Neutrophil (primary cell): ENCODE measurements at regions not wholly inside any gene's neighbourhood (a gene's known extent, or its start where the extent isn't known, plus 50 kb on each side); places are given as distances from the start of the nearest gene placed in this dataset.

Experiments used
- H3K27ac ChIP-seq: fragments of 200-600 bp; sonication (generic); 2 replicates; pipeline ENCODE4 v1.5.1; 2016; ENCODE audit warnings: mild to moderate bottlenecking, moderate library complexity
- H3K27me3 ChIP-seq: fragments of 200-600 bp; sonication (generic); 2 replicates; pipeline ENCODE4 v1.6.0; 2016; ENCODE audit warnings: mild to moderate bottlenecking
- H3K36me3 ChIP-seq: fragments of 200-600 bp; sonication (generic); 2 replicates; pipeline ENCODE4 v1.5.1; 2017
- H3K4me1 ChIP-seq, 2 experiments: fragments of 200-600 bp in 1 of 2; sonication (generic) in 1 of 2; 1 replicate in 1 of 2; 2 replicates in 1 of 2; pipeline versions ENCODE4 v1.5.1 to v1.6.1; 2013 to 2016; ENCODE audit warnings: low read depth in 1 of 2, low read length in 1 of 2, mild to moderate bottlenecking in 1 of 2, moderate library complexity in 1 of 2; ENCODE audit not compliant: control insufficient read depth in 1 of 2, insufficient read depth in 1 of 2
- H3K4me3 ChIP-seq, 2 experiments: fragments of 200-600 bp in 1 of 2; sonication (generic) in 1 of 2; 1 replicate in 1 of 2; 2 replicates in 1 of 2; pipeline ENCODE4 v1.5.1; 2013 to 2016; ENCODE audit warnings: low read depth in 1 of 2, low read length in 1 of 2, mild to moderate bottlenecking in 1 of 2, moderate library complexity in 1 of 2
- H3K9me3 ChIP-seq: fragments of 200-600 bp; sonication (generic); 2 replicates; pipeline ENCODE4 v1.5.1; 2016
- TF ChIP-seq, protein P1 (sequence below): fragments of 200-600 bp; sonication (generic); IDR thresholded peaks from 2 replicates; pipeline ENCODE4 v1.5.1; 2016; ENCODE audit warnings: antibody characterized with exemption

GRCh38 chr6:141290941-141291721 is 841.6 kb upstream of the GJE1 start:
- TF ChIP-seq, protein P1, sequence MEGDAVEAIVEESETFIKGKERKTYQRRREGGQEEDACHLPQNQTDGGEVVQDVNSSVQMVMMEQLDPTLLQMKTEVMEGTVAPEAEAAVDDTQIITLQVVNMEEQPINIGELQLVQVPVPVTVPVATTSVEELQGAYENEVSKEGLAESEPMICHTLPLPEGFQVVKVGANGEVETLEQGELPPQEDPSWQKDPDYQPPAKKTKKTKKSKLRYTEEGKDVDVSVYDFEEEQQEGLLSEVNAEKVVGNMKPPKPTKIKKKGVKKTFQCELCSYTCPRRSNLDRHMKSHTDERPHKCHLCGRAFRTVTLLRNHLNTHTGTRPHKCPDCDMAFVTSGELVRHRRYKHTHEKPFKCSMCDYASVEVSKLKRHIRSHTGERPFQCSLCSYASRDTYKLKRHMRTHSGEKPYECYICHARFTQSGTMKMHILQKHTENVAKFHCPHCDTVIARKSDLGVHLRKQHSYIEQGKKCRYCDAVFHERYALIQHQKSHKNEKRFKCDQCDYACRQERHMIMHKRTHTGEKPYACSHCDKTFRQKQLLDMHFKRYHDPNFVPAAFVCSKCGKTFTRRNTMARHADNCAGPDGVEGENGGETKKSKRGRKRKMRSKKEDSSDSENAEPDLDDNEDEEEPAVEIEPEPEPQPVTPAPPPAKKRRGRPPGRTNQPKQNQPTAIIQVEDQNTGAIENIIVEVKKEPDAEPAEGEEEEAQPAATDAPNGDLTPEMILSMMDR, result no peak
- no peaks in the 10 kb centered on the region for H3K36me3 ChIP-seq
- no peaks in the 10 kb centered on the region for H3K9me3 ChIP-seq
- H3K27me3 ChIP-seq, result no peaks in the 10 kb centered on the region
- H3K4me3 ChIP-seq, result no peak overlapping the region
- H3K4me1 ChIP-seq, result no peaks in the 10 kb centered on the region
- H3K27ac ChIP-seq, result no peak overlapping the region

DNA sequence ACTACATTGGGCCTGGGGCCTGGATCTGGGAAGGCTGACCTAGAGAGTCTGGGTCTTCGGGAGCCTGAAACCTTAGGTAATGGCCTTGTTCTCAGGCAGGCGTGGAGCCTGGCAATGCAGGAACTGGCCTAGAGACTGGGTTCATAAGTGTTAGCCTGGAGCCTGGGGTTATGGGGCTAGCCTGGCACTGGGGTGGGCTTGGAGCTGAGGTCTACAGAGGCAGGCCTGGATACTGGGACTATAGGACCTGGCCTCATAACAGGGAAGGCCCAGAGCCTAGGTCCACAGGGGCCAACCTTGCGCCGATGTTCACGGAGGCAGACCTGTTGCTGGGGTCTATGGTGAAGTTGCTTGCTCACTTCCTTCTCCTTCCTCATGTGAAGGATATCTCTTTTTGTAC is 843.8 kb upstream of the GJE1 start:
- no peaks in the 10 kb centered on the region for H3K27me3 ChIP-seq
- H3K36me3 ChIP-seq, result no peaks in the 10 kb centered on the region
- H3K4me3 ChIP-seq, result no peak overlapping the region
- no peaks in the 10 kb centered on the region for H3K9me3 ChIP-seq
- H3K4me1 ChIP-seq, result no peaks in the 10 kb centered on the region
- no peak overlapping the region for H3K27ac ChIP-seq
- TF ChIP-seq, protein P1, result no peak

DNA sequence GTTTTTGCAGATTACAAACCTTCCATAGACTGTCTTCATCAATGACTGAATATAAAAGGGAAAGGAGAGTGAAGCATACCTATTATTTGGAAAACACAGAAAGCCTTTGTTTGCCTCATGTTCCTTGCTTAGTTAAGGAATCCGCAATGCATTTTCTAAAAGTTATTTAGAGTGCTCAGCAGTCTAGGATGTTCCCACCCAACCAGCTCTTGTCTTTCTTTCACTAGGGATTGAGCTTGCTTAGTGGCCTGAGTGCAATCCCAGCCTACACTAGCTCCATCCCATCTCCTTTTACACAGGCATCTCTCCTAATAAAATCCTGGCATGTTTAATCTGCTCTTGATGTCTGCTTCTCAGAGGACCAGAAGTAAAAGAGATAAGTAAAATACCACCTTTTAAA is 850.5 kb upstream of the GJE1 start:
- TF ChIP-seq, protein P1, result no peak
- Histone ChIP-seq H3K36me3 (no peaks in the 10 kb centered on the region), H3K4me1 (no peaks in the 10 kb centered on the region), H3K27ac (no peak overlapping the region), H3K4me3 (no peak overlapping the region), H3K9me3 (no peaks in the 10 kb centered on the region), H3K27me3 (no peaks in the 10 kb centered on the region)

DNA sequence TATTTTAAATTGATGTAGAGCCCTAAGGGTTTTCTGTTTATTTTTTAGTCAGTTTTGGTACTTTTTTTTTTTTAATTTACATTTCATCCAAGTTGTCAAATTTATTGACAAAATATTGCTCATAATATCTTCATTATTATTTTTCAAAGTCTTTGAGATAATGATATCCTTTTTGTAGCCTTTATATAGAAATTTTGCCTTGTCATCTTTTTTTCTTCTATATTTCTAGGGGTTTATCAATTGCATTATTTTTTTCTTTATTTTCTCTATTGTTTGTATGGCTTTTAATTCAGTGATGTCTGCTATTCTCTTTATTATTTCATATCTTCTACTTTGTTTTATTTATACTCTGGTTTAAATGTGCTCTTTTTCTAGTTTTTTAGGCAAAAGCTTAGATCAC is 863.0 kb upstream of the GJE1 start:
- H3K4me3 ChIP-seq, result no peak overlapping the region
- TF ChIP-seq, protein P1, result no peak
- no peaks in the 10 kb centered on the region for H3K27me3 ChIP-seq
- no peaks in the 10 kb centered on the region for H3K4me1 ChIP-seq
- H3K9me3 ChIP-seq, result no peaks in the 10 kb centered on the region
- no peak overlapping the region for H3K27ac ChIP-seq
- no peaks in the 10 kb centered on the region for H3K36me3 ChIP-seq

GRCh38 chr6:141267420-141267819 is 865.3 kb upstream of the GJE1 start:
- H3K36me3 ChIP-seq, result no peaks in the 10 kb centered on the region
- H3K4me1 ChIP-seq, result no peaks in the 10 kb centered on the region
- H3K4me3 ChIP-seq, result no peak overlapping the region
- TF ChIP-seq, protein P1, result no peak
- H3K27ac ChIP-seq, result no peak overlapping the region
- no peaks in the 10 kb centered on the region for H3K9me3 ChIP-seq
- H3K27me3 ChIP-seq, result no peaks in the 10 kb centered on the region
